HCT116 (cell line): ENCODE measurements at regions not wholly inside any gene's neighbourhood (a gene's known extent, or its start where the extent isn't known, plus 50 kb on each side); places are given as distances from the start of the nearest gene placed in this dataset.

Experiments
- ATAC-seq: fragments of 200-7000 bp; cut with Tn5 transposase; 2 replicates; pipeline ENCODE4 v1.9.1; 2020; ENCODE audit warnings: mild to moderate bottlenecking, moderate library complexity
- BruUV-seq: library from RNA; stranded (reverse); fragments of 400-500 nt; replicated peaks from 2 replicates; lab custom pipeline; 2021; lab: Mats Ljungman, UMichigan
- CTCF ChIA-PET: fragments of 300-600 bp; sonication (Branson Sonifier 250); formaldehyde crosslinking; loops from one replicate; lab custom pipeline; 2021; ENCODE audit warnings: antibody characterized with exemption; lab: Charles Lee
- POLR2A ChIA-PET: fragments of 300-600, 350-600 bp; sonication (Branson Sonifier 250); formaldehyde crosslinking; loops from one replicate; lab custom pipeline; 2021; ENCODE audit warnings: antibody characterized with exemption; lab: Charles Lee
- RAD21 ChIA-PET, 2 experiments: fragments of 300-600 bp; sonication (Branson Sonifier 250); formaldehyde crosslinking; loops; one replicate each; lab custom pipeline; 2023; ENCODE audit warnings: low total read pairs in 2 of 2; ENCODE audit not compliant: uncharacterized antibody in 2 of 2, unreplicated experiment in 2 of 2, low non-redundant PET in 1 of 2; lab: Charles Lee
- DNase-seq: peaks from one replicate; pipeline ENCODE4 v3.0.0-alpha.2; 2010; ENCODE audit warnings: low read depth, low spot score
- H2AFZ ChIP-seq: fragments of 200-600 bp; shearing (Covaris generic), sonication (generic); 2 replicates; pipeline ENCODE4 v1.6.1; 2017; ENCODE audit warnings: low read depth, mixed run types, mixed read lengths, antibody characterized with exemption, low read length; ENCODE audit not compliant: poor library complexity, severe bottlenecking
- H3K27ac ChIP-seq: 2 replicates; pipeline ENCODE4 v1.5.1; 2012; ENCODE audit warnings: low read depth, low read length
- H3K27me3 ChIP-seq: fragments of 200-600 bp; sonication (generic); 2 replicates; pipeline ENCODE4 v1.6.1; 2016; ENCODE audit warnings: mixed run types, low read length, mixed read lengths; ENCODE audit not compliant: insufficient read depth
- H3K36me3 ChIP-seq, 2 experiments: fragments of 200-500 bp in 1 of 2; fragments of 200-600 bp in 1 of 2; sonication (Bioruptor generic) in 1 of 2; sonication (generic) in 1 of 2; 2 replicates each; pipeline versions ENCODE4 v1.5.1 to v1.6.1; 2014 to 2016; ENCODE audit warnings: low read length in 2 of 2, inconsistent platforms in 1 of 2, mixed read lengths in 1 of 2, mixed run types in 1 of 2; ENCODE audit not compliant: insufficient read depth in 2 of 2, control insufficient read depth in 1 of 2
- H3K4me1 ChIP-seq, 2 experiments: fragments of 200-600 bp in 1 of 2; sonication (generic) in 1 of 2; 2 replicates each; pipeline versions ENCODE4 v1.5.1 to v1.6.1; 2012 to 2017; ENCODE audit warnings: low read length in 2 of 2, inconsistent platforms in 1 of 2, mild to moderate bottlenecking in 1 of 2, mixed read lengths in 1 of 2, mixed run types in 1 of 2, moderate library complexity in 1 of 2; ENCODE audit not compliant: insufficient read depth in 2 of 2, control insufficient read depth in 1 of 2
- H3K4me2 ChIP-seq: fragments of 200-600 bp; sonication (generic); 2 replicates; pipeline ENCODE4 v1.6.1; 2017; ENCODE audit warnings: mixed run types, low read length, mixed read lengths
- H3K4me3 ChIP-seq, 2 experiments: fragments of 200-600 bp in 1 of 2; sonication (generic) in 1 of 2; replicated peaks in 1 of 2; 2 replicates each; pipeline ENCODE4 v1.5.1; 2011 to 2016; ENCODE audit warnings: low read length in 2 of 2, control low read depth in 1 of 2, low read depth in 1 of 2, mild to moderate bottlenecking in 1 of 2, mixed read lengths in 1 of 2, mixed run types in 1 of 2
- H3K79me2 ChIP-seq: fragments of 200-600 bp; sonication (generic); 2 replicates; pipeline ENCODE4 v1.6.1; 2017; ENCODE audit warnings: mild to moderate bottlenecking, mixed run types, low read length, moderate library complexity, mixed read lengths; ENCODE audit not compliant: insufficient read depth
- H3K9ac ChIP-seq: fragments of 200-600 bp; sonication (generic); 2 replicates; pipeline ENCODE4 v1.6.1; 2016; ENCODE audit warnings: low read length, mixed read lengths
- H3K9me2 ChIP-seq: fragments of 200-600 bp; sonication (generic), shearing (Covaris generic); 2 replicates; pipeline ENCODE4 v1.6.1; 2017; ENCODE audit warnings: mixed run types, mild to moderate bottlenecking, moderate library complexity; ENCODE audit not compliant: insufficient read depth
- H3K9me3 ChIP-seq, 2 experiments: fragments of 200-500 bp in 1 of 2; fragments of 200-600 bp in 1 of 2; sonication (Bioruptor generic) in 1 of 2; sonication (generic) in 1 of 2; 2 replicates each; pipeline ENCODE4 v1.6.1; 2014 to 2017; ENCODE audit warnings: low read length in 2 of 2, mixed read lengths in 2 of 2, inconsistent platforms in 1 of 2, low read depth in 1 of 2, mild to moderate bottlenecking in 1 of 2, mixed run types in 1 of 2, moderate library complexity in 1 of 2; ENCODE audit not compliant: control insufficient read depth in 1 of 2, insufficient read depth in 1 of 2
- H4K20me1 ChIP-seq: fragments of 200-600 bp; sonication (generic), shearing (Covaris generic); 2 replicates; pipeline ENCODE4 v1.6.1; 2017; ENCODE audit warnings: mixed run types, mild to moderate bottlenecking, moderate library complexity; ENCODE audit not compliant: insufficient read depth
- ATF3 ChIP-seq: IDR thresholded peaks from 2 replicates; pipeline ENCODE4 v1.6.1; 2012
- CBX3 ChIP-seq: IDR thresholded peaks from 2 replicates; pipeline ENCODE4 v1.6.1; 2012; ENCODE audit warnings: low read depth
- CEBPB ChIP-seq: IDR thresholded peaks from 2 replicates; pipeline ENCODE4 v1.6.1; 2012; ENCODE audit warnings: low read depth
- ELF1 ChIP-seq: IDR thresholded peaks from 2 replicates; pipeline ENCODE4 v1.6.1; 2012; ENCODE audit warnings: low read depth, borderline replicate concordance
- EZH2 ChIP-seq: fragments of 200-600 bp; sonication (generic); IDR thresholded peaks from 2 replicates; pipeline ENCODE4 v1.6.1; 2017; ENCODE audit warnings: antibody characterized with exemption, mixed run types
- MAX ChIP-seq: IDR thresholded peaks from 2 replicates; pipeline ENCODE4 v1.6.1; 2012
- POLR2A ChIP-seq: IDR thresholded peaks from 2 replicates; pipeline ENCODE4 v1.7.0; 2011; ENCODE audit warnings: borderline replicate concordance; ENCODE audit not compliant: insufficient read depth, insufficient read length; ENCODE audit errors: extremely low read depth
- POLR2AphosphoS5 ChIP-seq: IDR thresholded peaks from 2 replicates; pipeline ENCODE4 v1.6.1; 2011; ENCODE audit warnings: mild to moderate bottlenecking, low read depth, low read length, moderate library complexity
- REST ChIP-seq: IDR thresholded peaks from 2 replicates; pipeline ENCODE4 v1.6.1; 2012; ENCODE audit warnings: low read depth
- SIN3A ChIP-seq: IDR thresholded peaks from 2 replicates; pipeline ENCODE4 v1.6.1; 2012; ENCODE audit warnings: low read depth
- SP1 ChIP-seq: IDR thresholded peaks from 2 replicates; pipeline ENCODE4 v1.6.1; 2012; ENCODE audit warnings: low read depth
- SRF ChIP-seq: IDR thresholded peaks from 2 replicates; pipeline ENCODE4 v1.6.1; 2012; ENCODE audit warnings: low read depth
- YY1 ChIP-seq: IDR thresholded peaks from 2 replicates; pipeline ENCODE4 v1.6.1; 2011; ENCODE audit warnings: low read length, low read depth, moderate library complexity, mild to moderate bottlenecking; ENCODE audit not compliant: insufficient replicate concordance; ENCODE audit errors: extremely low read depth
- ZBTB33 ChIP-seq: IDR thresholded peaks from 2 replicates; pipeline ENCODE4 v1.6.1; 2011; ENCODE audit warnings: mild to moderate bottlenecking, low read length, moderate library complexity; ENCODE audit not compliant: insufficient replicate concordance; ENCODE audit errors: extremely low read depth
- ZFX ChIP-seq: fragments of 450-650 bp; IDR thresholded peaks from 2 replicates; pipeline ENCODE4 v1.6.1; 2017
- intact Hi-C: fragments of 100-400 bp; cut with micrococcal nuclease; formaldehyde crosslinking; loops from 2 replicates; pipeline ENCODE4 v1.10.0; 2022

- ChIA-PET CTCF (no interaction called here), POLR2A (no interaction called here), RAD21 (no interaction called here)
- H3K4me3 ChIP-seq: no peak overlapping the region
- ATAC-seq: no peak
- H3K27me3 ChIP-seq: no peaks in the 10 kb centered on the region
- intact Hi-C loops: loop anchor here (5.0 kb wide), 1 partner anchor 410 kb away; no protein-coding TSS in a partner anchor
- no peak overlapping the region for H3K27ac ChIP-seq
- BruUV-seq: no TSS peak
- no peak for DNase-seq
- H2AFZ ChIP-seq: no peak overlapping the region
- no peaks in the 10 kb centered on the region for H4K20me1 ChIP-seq
- no peaks in the 10 kb centered on the region for H3K9me2 ChIP-seq
- no peaks in the 10 kb centered on the region for H3K79me2 ChIP-seq
- no peaks in the 10 kb centered on the region for H3K9me3 ChIP-seq
- H3K36me3 ChIP-seq: no peaks in the 10 kb centered on the region
- no peak overlapping the region for H3K9ac ChIP-seq
- no peaks in the 10 kb centered on the region for H3K4me1 ChIP-seq
- H3K4me2 ChIP-seq: no peak overlapping the region
- TF ChIP-seq SRF (no peak), SIN3A (no peak), ZFX (no peak), MAX (no peak), REST (no peak), EZH2 (no peak), POLR2AphosphoS5 (no peak), ATF3 (no peak), ZBTB33 (no peak), ELF1 (no peak), YY1 (no peak), CEBPB (no peak), POLR2A (no peak), SP1 (no peak), CBX3 (no peak)
These were observed 63.0 kb upstream of the STOX2 start for GRCh38 chr4:183842129-183842528.
